GM19438 (cell line): ENCODE measurements at regions not wholly inside any gene's neighbourhood (a gene's known extent, or its start where the extent isn't known, plus 50 kb on each side); places are given as distances from the start of the nearest gene placed in this dataset.

ENCODE experiments used
- ATAC-seq: cut with Tn5 transposase; IDR thresholded peaks from one replicate; pipeline ENCODE4 v1.9.1; 2021; ENCODE audit warnings: low read depth; ENCODE audit not compliant: unreplicated experiment

DNA sequence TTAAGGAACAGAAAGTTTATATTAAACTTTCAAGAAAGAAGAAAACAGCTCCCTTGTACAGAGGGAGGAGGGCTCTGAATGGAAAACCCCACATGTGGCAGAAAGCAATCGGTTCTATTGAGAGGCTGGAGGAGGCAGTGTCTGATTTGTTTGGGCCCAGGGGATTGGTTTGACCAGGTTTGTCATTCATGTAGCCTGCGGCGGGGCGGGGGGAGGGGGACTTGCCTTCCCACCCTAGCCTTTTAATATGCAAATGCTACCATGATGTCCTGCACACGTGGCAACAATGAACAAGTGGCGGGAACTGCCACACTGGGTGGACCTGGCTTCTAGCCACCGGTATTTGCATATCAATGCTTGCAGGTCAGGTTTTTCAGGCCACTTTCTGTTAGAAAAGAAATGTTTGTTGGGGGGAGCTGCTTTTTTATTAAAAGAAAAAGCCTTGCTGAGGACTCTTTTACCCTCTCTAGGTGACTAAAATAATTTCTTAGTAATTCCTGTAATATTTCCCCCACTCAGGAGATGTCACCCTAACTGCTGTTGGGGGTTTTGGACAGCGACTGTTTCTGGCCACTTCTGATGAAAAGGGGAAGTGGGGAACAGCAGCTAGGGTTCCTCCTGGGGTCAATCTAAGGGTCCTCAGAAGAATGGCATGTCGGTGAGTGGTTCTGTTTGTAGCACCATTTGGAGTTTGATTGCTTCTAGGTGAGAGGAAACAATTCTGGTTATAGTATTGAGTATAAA is 691.2 kb downstream of the TBL1XR1 start:
- ATAC-seq: no peak

DNA sequence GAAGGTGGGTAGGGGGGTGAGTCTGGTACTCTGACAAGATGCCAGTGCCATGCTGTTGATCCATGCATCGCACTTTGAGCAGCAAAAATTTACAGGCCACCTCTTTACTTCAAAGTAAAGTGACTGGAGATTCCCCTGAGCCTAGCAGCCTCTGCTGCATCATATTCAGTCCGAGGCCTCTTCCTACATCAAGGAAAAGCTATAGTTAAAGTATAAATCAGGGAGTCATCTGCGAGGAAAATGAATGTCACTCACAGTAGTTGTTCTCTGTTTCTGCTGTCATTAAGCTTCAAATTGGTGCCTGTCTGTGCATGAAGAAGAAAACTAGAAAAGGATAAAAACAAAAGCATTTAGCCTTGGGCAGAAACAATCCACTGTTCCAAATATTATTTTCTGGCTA is 706.2 kb downstream of the TBL1XR1 start:
- no peak for ATAC-seq

DNA sequence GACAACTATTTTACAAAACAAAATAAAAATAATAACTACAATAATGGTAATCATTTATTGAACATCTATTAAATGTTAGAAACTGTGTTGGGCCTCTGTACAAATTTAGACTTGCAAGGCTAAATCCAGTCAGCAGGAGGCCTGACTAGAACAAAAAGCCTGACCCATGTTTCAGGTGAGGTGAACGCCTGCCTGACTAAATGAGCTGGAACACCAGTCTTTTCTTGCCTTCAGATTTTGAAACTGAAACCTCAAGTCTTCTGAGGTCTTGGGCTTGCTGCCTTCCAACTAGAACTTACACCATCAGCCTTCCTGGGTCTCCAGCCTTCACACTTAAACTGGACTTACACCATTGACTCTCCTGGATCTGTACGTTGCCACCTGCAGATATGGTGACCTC is 706.9 kb downstream of the TBL1XR1 start:
- ATAC-seq: no peak

DNA sequence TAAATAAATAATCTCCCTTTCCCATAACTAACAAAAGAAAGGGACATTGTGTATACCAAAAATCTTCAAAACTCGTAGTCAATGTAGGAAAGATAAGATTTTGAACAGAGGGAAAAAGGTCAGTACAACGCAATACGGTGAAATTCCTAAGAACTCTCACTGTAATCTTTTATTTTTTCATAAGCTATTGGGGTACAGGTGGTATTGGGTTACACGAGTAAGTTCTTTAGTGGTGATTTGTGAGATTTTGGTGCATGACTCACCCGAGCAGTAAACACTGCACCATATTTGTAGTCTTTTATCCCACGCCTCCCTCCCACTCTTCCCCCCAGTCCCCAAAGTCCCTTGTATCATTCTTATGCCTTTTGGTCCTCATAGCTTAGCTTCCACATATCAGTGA is 718.0 kb downstream of the TBL1XR1 start:
- ATAC-seq: no peak

DNA sequence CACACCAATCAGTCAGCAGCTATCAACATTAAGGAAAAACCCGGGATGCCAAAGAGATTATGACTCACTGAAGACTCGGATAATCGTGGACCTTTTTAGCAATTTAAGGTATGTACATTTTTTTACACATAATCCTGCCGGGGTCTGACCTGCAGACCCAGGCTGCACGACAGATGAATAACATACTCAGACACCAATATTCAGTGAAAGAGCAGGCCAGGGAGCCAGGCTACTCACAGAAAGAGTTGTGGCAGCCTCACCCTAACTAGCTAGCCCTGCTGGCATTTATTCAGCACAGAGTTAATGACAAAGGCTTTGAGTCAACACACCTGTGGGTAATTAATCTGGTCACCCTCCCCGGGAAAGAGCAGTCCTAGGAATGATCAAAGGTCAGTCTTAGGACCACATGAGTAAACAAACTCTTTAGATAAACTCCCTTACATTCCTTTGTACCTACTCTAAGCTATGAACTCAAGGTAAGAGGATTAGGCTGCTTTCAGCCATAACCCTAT is 727.5 kb downstream of the TBL1XR1 start:
- ATAC-seq: no peak

DNA sequence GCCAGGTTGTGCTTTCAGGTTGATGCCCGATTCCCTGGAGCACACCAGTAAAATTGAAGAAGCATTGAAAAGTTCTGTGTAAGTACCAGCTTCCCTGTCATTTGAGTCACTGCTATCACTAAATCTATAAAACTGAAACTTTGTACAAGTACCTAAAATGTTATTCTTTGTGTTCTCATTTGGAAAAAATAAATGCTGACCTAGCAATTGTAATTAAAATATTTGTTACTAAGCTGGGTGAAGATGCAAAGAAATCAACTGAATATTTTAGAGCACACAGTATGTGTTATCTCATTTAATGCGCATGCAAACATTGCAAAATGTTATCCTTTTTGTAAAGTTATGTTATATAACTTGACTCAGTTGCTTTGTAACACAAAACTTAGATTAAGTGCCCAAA is 733.7 kb downstream of the TBL1XR1 start:
- ATAC-seq: no peak

DNA sequence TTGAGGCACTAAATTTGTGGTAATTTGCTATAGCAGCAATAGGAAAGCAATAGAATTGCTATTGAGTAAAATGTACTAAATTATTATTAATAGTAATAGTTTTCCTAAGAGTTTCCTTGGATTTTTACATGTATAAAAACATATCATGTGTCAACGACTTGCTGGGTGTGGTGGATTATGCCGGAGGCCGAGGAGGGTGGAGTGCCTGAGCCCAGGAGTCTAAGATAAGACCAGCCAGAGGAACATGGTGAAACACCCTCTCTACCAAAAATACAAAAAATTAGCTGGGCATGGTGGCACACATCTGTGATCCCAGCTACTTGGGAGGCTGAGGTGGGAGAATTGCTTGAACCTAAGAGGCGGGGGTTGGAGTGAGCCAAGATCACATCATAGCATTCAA is 749.9 kb downstream of the TBL1XR1 start:
- ATAC-seq: no peak

DNA sequence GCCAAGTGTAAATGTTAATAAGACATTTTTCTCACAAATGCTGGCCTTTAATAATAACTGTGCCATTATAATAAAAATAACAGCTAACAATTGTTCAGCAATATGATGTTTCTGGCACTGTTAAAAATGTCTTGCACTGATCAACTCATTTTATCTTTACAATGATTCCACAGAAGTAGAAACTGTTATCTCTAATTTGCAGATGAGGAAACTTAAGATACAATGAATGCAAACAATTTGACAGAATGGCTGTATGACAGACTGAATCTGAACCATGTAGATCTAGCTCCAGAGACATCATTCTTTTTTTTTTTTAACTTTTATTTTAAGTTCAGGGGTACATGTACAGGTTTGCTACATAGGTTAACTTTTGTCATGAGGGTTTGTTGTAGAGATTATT is 755.0 kb downstream of the TBL1XR1 start:
- ATAC-seq: no peak

DNA sequence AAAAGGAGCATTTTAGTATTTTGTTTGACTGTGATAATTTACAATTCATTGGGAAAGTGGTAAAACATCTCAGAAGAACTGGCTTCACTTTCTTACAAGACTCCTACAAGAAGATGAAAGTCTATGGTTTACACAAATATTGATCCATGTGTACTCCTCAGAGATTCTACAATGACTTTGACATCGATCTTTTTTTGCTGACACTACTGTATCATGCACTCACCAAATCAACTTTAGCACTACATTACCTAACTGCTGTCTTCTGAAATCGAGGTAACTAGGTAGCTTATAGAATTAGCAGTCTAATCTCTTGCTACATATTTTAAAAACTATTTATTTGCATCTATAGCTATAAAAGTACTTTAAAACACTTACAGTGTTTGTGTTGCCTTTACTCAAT is 757.6 kb downstream of the TBL1XR1 start:
- no peak for ATAC-seq

DNA sequence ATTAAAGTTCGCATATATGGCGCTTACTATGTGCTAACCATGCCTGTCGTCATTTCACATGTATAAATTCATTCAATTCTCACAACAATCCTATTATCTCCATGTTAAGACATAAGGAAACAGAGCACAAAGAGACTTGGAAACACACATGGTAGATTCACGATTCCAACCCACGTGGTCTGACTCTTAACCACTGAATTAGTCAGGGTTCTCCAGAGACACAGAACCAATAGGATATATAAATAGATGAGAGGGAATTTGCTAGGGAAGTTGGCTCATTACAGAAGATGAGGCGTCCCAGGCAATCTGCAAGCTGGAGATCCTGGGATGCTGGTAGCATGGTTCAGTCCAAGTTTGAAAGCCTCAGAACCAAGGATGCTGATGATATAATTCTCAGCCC is 765.3 kb downstream of the TBL1XR1 start:
- ATAC-seq: no peak

DNA sequence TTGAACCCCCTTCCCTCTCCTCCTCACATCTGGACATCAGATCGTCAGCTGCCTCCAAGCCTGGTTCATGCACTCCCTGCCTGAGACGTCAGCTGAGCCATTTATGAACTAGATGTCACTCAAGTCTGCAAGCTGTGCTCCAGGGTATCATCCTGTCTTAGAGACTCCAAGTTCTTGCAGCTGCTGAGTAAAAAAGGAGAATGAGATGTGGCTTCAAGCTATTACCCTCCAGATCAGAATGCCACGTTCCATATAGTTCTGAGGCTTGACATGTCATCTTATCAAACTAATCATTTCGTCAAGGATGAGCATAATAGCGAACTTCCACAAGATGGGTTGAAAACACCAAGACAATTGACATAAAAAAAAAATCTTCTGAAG is 766.3 kb downstream of the TBL1XR1 start:
- ATAC-seq: no peak

DNA sequence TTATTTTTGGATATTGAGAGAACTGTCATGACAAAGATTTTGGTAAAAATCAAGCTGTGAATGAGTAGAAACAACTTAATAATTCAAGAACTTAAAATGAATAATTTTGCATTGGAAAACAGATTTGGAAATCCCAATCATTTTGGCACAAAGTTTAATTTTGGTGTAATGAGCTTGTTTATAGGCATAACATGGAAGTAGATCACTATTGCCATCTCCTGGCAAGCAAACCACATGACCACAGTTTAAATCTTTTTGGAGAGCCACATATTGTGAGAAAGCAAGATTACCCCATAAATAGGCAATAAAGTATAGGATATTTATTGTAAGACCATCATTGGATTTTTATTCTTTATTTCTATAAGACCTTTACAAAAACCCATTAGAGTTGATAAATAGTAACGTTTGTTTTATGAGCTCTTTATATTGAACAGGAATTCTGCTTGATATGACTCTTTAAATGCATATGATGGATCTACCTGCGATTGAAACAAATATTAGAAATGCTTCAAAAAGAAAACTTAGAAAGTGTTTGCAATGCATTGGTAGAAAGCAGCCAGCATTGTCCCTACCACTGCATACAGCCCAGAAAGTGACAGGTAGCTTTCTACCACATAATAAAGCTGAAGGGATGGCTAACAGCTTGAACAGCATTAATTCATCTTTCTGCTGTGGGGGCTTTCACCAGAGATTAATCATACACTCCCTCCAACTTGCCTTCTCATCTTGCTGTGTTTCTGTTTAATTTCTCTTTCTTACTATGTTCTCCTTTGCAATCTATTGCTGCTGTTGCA is 766.8 kb downstream of the TBL1XR1 start:
- ATAC-seq: no peak

DNA sequence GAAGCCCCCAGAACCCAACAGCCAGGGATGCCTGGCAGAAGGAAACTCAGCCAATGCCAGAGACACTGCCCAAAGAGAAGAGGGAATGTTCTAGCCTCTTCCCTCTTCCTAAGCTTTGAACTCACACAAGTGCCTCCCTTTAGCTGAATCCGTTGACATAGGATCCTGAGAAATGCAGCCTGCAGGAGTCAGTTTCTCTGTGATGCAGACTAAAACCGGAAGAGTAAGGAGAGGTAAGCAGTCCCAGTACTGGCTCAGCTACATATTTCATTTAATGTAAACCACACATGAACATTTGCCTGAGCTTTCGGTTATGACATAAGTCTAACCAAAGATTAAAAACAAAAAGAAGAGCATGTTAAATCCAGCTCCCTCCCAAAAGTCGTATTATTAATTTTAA is 768.7 kb downstream of the TBL1XR1 start:
- ATAC-seq: no peak

DNA sequence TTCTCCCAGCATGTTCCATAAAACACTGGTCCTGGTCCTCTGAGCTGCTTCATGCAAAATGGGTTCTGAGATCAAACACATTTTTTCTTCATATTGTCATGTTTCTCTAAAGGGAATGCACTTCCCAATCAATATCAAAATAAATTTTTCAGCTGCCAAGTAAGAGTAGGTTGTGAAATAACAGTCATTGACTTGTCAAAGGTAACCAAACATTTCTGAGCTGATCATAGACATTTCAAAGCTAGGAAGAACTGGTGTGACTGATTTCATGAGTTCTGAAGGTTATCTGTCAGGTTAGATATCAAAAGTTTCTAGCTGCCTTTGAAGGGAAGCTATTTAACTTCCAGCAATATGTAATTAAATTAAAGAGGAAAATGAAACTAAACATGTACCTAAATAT is 770.9 kb downstream of the TBL1XR1 start:
- ATAC-seq: no peak

DNA sequence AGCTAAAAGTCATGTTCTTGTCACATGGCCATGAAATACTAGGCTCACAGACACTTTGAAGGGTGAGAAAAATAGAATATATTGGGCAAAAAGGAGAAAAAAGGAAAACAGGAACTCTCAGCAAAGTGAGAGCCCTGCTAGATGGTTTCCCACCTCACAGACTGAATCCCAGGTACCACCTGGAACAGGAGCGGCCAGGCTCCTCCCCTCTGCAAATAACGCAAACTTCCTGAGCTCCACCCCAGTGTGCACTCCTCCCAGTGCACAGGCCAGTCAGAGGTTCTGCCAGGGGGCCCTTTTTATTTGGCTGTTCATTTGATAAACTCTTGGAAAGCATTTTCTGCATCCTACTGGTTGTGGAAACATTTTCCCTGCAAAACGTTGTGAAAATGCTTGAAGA is 780.4 kb downstream of the TBL1XR1 start:
- ATAC-seq: no peak

DNA sequence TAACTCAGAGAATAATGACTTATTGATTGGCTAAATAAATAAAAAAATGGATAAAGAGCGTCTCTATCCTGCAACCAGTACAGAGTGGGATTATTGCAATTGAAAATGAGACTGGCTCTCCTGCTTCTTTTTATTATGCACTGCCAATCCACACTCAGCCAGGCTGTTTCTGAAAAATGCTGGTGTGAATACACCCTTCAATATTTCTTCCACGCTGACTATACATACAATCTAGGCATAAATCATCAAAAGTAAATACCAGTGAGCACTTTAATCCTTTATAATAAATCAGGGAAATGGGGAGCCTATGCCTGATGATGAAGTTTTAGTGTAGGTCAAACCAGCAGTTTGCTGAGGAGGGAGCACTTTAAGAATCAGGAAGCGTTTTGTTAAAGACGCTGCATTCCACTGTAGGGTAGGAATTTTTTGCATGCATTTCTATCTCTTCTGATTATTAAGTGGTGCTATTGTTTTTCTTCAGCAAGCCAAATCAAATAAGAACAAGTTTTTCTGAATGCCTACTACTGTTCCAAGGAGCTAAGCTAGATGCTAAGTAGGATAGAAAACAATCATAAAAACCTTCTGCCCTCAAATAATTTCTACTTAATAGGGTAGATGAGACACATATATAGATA is 781.5 kb downstream of the TBL1XR1 start:
- no peak for ATAC-seq

DNA sequence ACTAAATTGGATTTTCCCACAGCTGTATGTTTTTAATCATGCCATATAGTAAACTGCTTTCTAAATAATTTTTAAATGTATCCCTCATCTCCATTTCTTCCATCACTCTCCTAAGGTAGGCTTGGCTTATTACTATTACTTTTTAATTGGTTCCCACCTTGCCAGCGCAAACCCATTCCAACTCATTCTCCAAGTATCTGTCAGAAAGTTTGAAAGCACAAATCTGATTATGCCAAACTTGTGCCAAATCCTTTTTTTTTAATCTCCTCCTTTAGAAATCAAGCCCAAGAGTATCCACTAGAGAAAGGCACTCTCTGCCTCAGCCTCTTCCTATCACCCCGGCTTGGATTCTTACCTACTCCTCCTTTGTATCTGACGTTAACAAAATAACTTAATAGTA is 784.5 kb downstream of the TBL1XR1 start:
- no peak for ATAC-seq

DNA sequence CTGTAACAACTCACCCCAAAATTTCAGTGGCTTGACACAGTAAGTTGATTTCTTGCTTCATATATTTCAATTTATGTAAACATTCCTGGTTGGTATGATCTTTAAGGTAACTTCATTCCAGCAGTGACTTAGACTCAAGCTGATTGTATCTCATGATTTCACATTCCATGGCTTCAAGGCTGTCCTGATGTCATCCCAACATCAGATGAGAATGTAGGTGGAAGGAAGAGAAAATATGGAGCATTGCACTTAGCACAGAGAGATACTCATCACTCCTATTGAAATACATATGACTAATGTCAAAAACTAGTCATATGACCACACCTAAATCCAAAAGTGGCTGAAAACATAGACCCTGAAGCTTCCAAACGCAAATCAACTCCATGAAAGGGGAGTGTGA is 793.8 kb downstream of the TBL1XR1 start:
- no peak for ATAC-seq

DNA sequence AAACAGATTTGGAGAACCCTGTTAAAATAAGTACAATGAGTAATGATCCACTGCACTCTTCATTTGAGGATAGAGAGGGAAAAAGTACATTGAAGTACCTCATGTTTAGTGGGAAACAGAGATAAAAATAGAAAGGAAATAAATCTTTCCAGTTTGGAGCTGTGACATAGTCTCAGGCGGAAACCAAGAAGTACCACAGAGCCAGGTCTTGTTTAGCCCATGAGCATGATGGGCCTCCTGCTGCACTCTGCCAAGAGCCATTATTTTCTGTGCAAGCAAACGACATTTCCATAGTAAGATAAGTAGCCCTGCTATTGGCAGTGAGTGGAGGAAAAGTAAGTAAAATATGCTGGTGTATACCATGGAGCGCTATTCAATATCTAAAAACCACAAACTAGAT is 796.1 kb downstream of the TBL1XR1 start:
- ATAC-seq: no peak

DNA sequence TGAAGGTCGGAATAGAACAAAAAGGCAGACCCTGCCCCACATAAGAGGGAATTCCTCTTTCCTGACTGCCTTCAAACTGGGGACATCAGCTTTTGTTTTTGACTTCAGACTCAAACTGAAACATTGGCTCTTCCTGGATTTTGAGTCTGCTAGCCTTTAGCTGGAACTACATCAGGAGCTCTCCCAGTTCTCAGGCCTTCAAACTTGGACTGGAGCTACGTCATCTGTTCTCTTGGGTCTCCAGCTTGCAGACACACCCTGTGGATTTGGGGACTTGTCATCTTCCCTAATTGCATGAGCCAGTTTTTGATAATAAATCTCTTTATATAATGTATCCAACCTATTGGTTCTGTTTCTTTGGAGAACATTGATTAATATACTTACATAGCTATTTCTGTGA is 798.1 kb downstream of the TBL1XR1 start:
- ATAC-seq: no peak

DNA sequence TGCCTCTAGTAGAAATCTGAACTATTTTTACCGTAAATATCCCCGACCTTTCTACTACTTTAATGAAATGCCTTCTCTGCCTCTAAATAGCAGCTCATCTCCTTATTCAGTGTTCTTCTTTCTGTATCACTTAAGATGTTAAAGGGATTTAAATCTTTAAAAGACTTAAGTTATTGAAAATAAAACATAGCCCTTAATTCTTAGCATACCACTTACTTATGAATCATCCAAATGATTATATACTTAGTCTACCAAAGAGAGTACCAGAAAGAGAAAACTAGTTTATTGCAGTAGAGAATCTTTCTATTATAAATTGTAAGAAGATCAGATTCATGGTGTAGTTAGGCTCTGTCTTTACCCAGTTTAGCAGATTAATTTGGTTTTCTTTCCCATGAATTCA is 802.0 kb downstream of the TBL1XR1 start:
- no peak for ATAC-seq

DNA sequence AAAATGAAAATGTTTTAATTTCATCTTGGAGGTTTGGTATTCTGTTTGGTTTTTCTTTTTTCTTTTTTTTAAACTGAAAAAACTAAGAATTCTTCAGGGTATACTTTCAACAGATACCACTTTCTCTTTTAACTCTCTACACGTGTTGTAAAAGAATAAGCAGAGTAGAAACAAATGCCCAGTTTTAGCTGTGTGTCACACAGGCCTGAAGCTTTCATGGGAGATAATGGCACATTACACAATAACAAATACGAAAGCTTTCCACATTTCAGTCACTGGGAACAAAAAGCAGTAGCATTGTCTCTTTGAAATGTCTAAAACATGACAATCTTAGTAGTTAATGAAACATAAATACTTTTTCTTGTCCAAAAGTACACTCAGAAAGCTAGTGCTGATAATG is 818.5 kb downstream of the TBL1XR1 start:
- no peak for ATAC-seq
